Endothelial cell (in vitro differentiated cells): ENCODE measurements at regions not wholly inside any gene's neighbourhood (a gene's known extent, or its start where the extent isn't known, plus 50 kb on each side); places are given as distances from the start of the nearest gene placed in this dataset.

Source experiments
- DNase-seq: peaks from one replicate; pipeline ENCODE4 v3.0.0; 2021; ENCODE audit warnings: low spot score
- H3K27ac Mint-ChIP-seq: one replicate; pipeline ENCODE4 v1.8.0; 2021; ENCODE audit warnings: mixed read lengths, inconsistent platforms; ENCODE audit not compliant: unreplicated experiment
- H3K27me3 Mint-ChIP-seq: one replicate; pipeline ENCODE4 v1.8.0; 2021; ENCODE audit warnings: mild to moderate bottlenecking, moderate library complexity, mixed read lengths, inconsistent platforms; ENCODE audit not compliant: unreplicated experiment
- H3K36me3 Mint-ChIP-seq: one replicate; pipeline ENCODE4 v1.8.0; 2021; ENCODE audit warnings: mild to moderate bottlenecking, low read depth, mixed read lengths, inconsistent platforms; ENCODE audit not compliant: unreplicated experiment
- H3K4me1 Mint-ChIP-seq: one replicate; pipeline ENCODE4 v1.8.0; 2021; ENCODE audit warnings: mild to moderate bottlenecking, mixed read lengths, inconsistent platforms; ENCODE audit not compliant: unreplicated experiment
- H3K4me3 Mint-ChIP-seq: one replicate; pipeline ENCODE4 v1.8.0; 2021; ENCODE audit warnings: mild to moderate bottlenecking, mixed read lengths, inconsistent platforms; ENCODE audit not compliant: unreplicated experiment
- H3K9me3 Mint-ChIP-seq: one replicate; pipeline ENCODE4 v1.8.0; 2021; ENCODE audit warnings: mixed read lengths, inconsistent platforms; ENCODE audit not compliant: unreplicated experiment
- TF ChIP-seq, protein P1 (sequence below): fragments of 200-600 bp; sonication (generic); IDR thresholded peaks from one replicate; pipeline ENCODE4 v1.5.0; 2021; ENCODE audit warnings: antibody characterized with exemption; ENCODE audit not compliant: unreplicated experiment

DNA sequence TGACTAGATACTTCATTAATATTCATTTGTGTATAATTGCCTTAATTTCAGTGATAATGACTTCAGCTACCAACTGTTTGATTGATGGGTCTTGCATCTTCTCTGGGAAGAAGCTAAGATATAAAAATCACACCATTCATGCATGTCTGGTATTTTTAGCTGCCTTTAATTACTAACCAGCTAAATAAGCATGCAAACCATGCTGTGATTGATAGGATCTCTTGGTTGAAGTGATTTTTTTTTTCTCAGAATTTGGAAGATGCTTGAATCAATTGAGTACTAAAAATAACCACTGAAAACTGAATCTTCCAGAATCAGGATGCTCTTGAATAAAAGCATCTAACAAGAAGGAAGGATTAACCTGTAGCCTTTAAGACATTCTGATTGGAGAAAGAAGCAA is 668.8 kb downstream of the TDRD15 start:
- Mint-ChIP-seq H3K4me3 (no peak overlapping the region), H3K4me1 (no peaks in the 10 kb centered on the region), H3K9me3 (no peaks in the 10 kb centered on the region), H3K27ac (no peak overlapping the region), H3K36me3 (no peaks in the 10 kb centered on the region), H3K27me3 (no peaks in the 10 kb centered on the region)
- TF ChIP-seq, protein P1, sequence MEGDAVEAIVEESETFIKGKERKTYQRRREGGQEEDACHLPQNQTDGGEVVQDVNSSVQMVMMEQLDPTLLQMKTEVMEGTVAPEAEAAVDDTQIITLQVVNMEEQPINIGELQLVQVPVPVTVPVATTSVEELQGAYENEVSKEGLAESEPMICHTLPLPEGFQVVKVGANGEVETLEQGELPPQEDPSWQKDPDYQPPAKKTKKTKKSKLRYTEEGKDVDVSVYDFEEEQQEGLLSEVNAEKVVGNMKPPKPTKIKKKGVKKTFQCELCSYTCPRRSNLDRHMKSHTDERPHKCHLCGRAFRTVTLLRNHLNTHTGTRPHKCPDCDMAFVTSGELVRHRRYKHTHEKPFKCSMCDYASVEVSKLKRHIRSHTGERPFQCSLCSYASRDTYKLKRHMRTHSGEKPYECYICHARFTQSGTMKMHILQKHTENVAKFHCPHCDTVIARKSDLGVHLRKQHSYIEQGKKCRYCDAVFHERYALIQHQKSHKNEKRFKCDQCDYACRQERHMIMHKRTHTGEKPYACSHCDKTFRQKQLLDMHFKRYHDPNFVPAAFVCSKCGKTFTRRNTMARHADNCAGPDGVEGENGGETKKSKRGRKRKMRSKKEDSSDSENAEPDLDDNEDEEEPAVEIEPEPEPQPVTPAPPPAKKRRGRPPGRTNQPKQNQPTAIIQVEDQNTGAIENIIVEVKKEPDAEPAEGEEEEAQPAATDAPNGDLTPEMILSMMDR = no peak
- DNase-seq = no peak

DNA sequence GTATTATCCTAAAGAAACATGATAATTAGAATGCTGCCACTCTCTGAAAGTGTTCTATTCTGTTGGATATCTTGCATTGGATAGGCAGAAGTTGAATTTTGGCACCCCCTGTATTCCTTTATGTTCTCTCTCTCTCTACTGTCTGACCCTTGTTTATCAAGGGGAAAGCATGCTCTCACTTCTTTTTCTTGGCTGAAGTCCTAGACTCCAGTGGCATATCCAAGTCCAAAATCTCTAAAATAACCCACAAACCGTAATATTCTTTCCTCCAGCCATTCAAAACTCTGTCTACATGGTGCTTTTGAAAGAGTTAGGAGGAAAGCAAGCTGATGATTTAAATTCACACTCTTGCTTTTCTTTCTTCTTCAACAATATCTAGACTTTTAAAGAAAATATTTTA is 669.7 kb downstream of the TDRD15 start:
- TF ChIP-seq, protein P1 = no peak
- H3K4me1 Mint-ChIP-seq = no peaks in the 10 kb centered on the region
- no peak overlapping the region for H3K4me3 Mint-ChIP-seq
- no peak overlapping the region for H3K27ac Mint-ChIP-seq
- no peak for DNase-seq
- H3K9me3 Mint-ChIP-seq = no peaks in the 10 kb centered on the region
- H3K36me3 Mint-ChIP-seq = no peaks in the 10 kb centered on the region
- H3K27me3 Mint-ChIP-seq = no peaks in the 10 kb centered on the region

DNA sequence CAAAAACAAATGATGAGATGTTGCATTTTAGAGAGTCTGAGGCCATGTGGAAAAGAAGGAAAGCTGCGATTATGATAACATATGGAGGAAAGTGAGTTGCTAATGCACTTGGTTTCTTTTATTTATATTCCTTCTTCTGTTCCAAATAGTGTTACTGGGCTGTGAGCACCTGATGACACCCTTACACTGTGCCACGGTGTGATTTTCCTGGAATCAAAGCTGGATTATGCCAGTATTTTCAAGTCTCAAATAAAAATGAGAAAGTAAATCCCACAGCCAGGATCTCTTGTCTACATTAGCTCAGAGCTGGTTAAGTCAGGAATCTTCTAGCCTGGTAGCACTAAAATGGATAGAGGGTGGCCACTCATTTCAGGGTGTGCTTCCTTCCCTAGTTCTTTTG is 670.8 kb downstream of the TDRD15 start:
- H3K4me1 Mint-ChIP-seq = no peaks in the 10 kb centered on the region
- no peaks in the 10 kb centered on the region for H3K9me3 Mint-ChIP-seq
- TF ChIP-seq, protein P1 = no peak
- DNase-seq = no peak
- H3K27ac Mint-ChIP-seq = no peak overlapping the region
- H3K4me3 Mint-ChIP-seq = no peak overlapping the region
- no peaks in the 10 kb centered on the region for H3K27me3 Mint-ChIP-seq
- H3K36me3 Mint-ChIP-seq = no peaks in the 10 kb centered on the region

DNA sequence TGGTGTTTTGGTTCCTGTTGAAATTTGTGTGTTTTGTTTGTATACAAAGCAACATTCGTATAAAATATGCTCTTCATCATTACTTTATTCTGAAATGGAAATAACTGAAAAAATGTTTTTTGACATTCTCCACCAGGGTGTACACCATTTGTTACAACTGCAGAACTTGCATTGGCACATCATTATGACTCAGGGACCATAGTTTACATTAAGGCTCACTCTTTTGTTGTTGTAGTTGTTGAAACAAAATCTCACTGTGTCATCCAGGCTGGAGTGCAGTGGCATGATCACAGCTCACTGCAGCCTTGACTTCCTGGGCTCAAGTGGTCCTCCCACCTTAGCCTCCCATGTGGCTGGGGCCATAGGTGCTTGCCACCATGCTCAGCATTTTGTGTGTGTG is 676.6 kb downstream of the TDRD15 start:
- no peak overlapping the region for H3K27ac Mint-ChIP-seq
- TF ChIP-seq, protein P1 = no peak
- no peak overlapping the region for H3K4me3 Mint-ChIP-seq
- peaks cover 3% of the 10 kb centered on the region for H3K4me1 Mint-ChIP-seq
- DNase-seq = no peak
- H3K36me3 Mint-ChIP-seq = no peaks in the 10 kb centered on the region
- H3K9me3 Mint-ChIP-seq = no peaks in the 10 kb centered on the region
- H3K27me3 Mint-ChIP-seq = no peaks in the 10 kb centered on the region

DNA sequence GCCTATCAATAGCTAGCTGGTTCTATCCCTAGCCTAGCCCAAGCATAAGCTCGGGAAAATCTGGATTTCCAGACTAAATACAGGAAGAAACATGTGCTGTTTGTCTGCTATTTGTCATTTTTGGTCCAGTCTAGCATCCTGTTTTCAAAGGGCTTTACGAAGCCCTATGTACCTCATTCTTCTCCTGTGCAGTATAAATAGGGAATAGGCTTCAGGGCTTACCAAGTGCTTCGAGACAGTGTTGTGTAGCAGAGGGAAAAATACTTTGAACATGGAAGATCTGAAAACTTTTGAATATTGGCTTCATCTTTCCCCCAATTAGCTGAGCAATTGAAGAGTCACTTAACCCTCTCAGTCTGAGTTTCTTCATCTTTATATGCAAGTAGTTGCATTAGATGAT is 679.8 kb downstream of the TDRD15 start:
- H3K27me3 Mint-ChIP-seq = no peaks in the 10 kb centered on the region
- H3K4me3 Mint-ChIP-seq = no peak overlapping the region
- H3K9me3 Mint-ChIP-seq = no peaks in the 10 kb centered on the region
- no peaks in the 10 kb centered on the region for H3K36me3 Mint-ChIP-seq
- peaks cover 3% of the 10 kb centered on the region for H3K4me1 Mint-ChIP-seq
- H3K27ac Mint-ChIP-seq = no peak overlapping the region
- DNase-seq = no peak
- TF ChIP-seq, protein P1 = no peak
